ENCODE measurements at regions not wholly inside any gene's neighbourhood (a gene's known extent, or its start where the extent isn't known, plus 50 kb on each side); places are given as distances from the start of the nearest gene placed in this dataset.
"Not testable (repeated sequence)": the region's sequence is repeated elsewhere in the genome, so short reads cannot be mapped to it uniquely, and the experiment has no call there.

DNA sequence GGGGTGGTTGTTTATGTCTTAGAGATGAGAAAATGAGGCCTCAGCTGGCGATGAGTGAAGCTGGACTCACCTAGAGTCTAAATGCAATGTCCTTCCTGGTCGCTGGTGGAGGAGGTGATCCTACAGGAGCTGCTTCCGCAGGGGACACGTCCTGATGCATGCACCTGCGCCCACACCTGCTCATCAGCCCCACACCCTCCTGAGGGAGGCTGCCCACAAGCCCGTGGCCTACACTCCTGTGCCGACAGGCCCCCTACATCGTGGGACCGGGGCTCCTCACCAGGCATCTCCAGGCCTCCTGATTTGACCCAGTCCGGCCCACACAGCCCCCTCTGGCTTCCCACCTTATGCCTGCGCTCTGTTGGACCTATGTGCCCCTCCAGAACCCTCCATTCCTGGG lies 857.2 kb downstream of the TBC1D22A start:
- DNase-seq: no peak

- no peak for DNase-seq
Measured at GRCh38 chr22:47618180-47619010, 855.9 kb downstream of the TBC1D22A start.

DNA sequence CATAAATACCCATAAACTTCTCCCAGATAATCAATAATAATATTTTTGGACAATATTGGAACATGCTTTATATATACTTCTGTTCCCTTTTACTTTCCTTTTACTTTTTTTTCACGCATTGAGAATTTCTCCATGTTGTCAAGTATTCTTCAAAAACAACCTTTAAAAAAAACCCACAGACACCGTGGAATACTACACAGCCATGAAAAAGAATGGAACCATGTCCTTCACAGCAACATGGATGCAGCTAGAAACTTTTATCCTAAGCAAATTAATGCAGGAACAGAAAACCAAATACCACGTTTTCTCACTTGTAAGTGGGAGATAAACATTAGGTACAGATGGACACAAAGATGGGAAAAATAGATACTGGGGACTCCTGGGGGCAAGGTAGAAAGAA lies 854.7 kb downstream of the TBC1D22A start:
- no peak for DNase-seq

DNA sequence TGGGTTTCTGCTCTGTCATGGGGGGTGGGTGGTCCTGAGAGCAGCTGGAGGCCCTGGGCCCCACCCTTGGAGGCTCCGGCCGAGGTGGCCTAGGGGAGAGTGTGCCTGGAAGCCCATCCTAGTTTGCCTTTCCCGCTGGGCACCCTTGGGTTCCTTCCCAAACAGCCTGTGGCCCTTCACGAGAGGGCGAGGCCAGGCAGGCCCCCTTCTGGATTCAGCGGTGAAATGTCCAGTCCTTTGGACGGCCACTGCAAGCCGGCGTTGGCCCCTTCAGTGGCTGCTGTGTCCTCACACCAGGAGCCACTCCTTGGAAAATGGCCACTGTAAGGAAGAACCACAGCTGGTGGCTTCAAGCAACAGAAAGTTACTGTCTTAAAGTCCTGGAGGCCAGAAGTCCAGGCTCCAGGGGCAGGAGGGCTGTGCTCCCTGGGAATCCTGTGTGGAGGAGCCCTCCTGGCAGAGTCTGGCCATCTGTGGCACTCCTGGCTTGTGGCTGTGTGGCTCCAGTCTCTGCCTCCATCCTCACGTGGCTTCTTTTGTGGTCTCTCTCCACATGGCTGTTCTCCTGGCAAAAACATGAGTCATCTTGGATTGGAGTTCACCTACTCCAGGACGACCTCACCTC lies 854.1 kb downstream of the TBC1D22A start:
- no peak for DNase-seq

- no peak for DNase-seq
Measured at GRCh38 chr22:47615051-47615450, 852.6 kb downstream of the TBC1D22A start.

- DNase-seq: no peak
Measured at GRCh38 chr22:47613606-47614350, 851.3 kb downstream of the TBC1D22A start.

- DNase-seq: not testable (repeated sequence)
Measured at GRCh38 chr22:47613181-47613580, 850.7 kb downstream of the TBC1D22A start.

GRCh38 chr22:47612311-47612910 lies 850.0 kb downstream of the TBC1D22A start:
- no peak for DNase-seq

DNA sequence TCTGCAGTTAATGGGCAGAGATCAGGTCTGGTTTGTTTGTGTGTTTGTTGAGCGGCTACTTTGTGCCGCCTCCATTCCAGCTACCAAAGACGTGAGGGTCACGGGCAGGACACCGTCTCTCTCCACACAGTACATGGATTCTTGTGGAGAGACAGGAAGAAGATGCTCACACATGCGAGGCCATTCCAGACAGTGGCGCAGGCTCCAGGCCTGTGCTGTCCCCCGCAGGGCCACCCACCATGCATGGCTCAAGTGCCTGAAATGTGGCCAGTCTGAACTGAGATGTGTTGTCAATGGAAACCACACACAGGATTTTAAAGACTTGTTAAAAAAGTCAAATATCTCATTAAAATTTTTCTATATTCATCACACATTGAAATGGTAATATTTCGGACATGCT lies 848.3 kb downstream of the TBC1D22A start:
- DNase-seq: no peak

DNA sequence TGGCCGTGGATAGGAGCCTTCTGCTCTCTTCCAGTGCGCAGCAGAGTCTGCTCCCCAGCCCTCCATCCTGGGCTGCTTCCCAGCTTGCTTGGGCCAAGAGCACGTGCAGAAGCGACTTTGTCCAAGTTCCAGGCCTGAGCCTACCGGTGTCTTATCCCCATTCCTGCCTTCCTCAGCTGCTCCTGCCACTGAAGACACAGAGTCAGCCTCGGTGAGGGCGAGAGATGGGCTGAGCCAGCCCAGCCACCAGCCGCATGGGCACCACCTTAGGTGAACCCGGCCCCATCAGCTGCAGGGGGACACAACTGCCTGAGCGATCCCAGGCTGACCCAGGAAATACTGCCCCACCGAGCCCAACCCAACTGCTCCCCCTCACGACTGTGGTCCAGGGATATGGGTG lies 847.8 kb downstream of the TBC1D22A start:
- DNase-seq: no peak

DNA sequence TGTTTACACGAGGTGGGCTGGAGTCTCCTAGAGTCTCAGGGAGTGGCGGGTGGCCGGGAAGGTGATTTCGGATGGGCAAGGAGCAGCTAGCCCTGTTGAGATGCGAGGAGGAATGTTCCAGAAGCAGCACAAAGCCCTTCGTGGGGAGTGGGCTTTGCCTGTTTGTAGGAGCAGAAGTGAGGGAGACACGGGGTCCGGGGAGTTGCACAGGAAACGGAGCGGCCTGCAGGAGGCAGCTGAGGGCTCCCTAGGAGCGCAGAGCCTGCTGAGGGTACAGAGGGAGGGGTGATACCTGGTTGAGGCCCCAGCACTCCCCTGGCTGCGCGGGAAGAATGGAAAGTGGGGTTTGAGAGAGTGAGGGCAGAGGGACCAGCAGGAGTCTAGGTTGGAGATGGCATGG lies 847.2 kb downstream of the TBC1D22A start:
- no peak for DNase-seq

DNA sequence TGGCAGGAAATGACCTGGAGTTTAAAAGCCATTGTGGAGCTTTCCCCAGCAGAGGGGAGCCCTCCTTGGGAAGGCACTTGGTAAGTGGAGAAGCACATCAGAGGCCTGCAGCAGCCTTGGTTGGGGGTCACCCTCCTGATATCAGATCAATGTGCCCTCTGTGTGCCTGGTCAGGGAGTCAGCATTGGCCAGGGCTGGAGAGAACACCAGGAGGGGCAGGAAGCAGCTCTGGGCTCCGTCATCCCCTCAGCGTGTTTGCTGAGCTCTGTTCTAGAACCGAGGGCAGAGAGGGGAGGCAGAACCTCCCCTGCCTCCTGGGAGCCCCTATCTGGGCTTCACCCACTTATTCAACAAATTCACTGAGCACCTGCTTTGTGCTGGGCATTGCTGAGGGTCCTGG lies 846.0 kb downstream of the TBC1D22A start:
- DNase-seq: no peak

DNA sequence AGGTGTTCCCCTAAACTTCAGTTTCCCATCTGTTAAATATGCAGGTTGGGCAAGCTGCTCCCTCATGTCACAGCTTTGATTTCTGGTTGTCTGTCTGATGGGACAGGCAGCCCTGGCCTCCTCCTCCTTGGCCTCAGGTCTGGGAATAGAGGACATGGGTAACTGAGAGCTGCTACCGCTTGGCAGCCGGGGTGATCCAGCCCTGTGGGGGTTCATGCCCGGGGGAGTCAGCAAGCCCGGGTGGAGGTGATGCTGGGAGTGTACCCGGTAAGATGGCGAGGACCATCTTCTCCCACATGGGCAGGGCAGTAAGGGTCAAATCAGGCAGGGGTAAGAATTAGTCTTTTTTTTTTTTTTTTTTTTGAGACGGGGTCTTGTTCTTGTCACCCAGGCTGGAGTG lies 845.0 kb downstream of the TBC1D22A start:
- no peak for DNase-seq

DNA sequence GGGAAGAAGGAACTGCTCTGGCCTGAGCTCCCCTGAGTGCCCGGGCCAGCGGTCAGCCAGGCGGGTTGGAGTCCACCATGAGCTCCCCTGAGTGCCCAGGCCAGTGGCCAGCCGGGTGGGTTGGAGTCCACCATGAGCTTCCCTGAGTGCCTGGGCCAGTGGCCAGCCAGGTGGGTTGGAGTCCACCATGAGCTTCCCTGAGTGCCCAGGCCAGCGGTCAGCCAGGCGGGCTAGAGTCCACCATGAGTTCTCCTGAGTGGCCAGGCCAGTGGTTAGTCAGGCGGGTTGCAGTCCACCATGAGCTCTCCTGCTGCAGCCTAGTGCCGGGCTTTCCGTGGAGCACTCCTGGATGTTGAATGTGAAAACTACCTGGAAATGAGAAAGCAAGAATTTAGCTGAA lies 844.0 kb downstream of the TBC1D22A start:
- no peak for DNase-seq

- DNase-seq: no peak
Measured at GRCh38 chr22:47605886-47606285, 843.4 kb downstream of the TBC1D22A start.

- no peak for DNase-seq
Measured at GRCh38 chr22:47605441-47605840, 843.0 kb downstream of the TBC1D22A start.

DNA sequence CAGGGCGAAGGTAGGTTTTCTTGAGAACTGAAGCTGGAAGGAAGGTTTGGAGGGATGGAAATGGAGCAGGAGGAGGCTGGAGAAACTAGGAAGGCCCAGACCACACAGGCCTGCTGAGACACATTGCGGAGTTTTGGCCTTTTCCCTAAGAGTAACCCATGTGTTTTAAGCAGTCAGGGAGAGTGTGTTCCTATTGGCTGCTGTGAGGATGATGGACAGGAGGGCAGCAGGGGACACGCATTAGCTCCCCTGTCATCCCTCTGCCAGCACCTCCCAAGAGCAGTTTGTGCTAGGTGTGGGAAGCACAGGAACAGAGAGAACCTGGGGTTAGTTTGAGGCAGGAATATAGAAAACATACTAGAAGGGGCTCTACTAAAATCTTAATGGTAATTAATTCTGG lies 842.1 kb downstream of the TBC1D22A start:
- DNase-seq: no peak

DNA sequence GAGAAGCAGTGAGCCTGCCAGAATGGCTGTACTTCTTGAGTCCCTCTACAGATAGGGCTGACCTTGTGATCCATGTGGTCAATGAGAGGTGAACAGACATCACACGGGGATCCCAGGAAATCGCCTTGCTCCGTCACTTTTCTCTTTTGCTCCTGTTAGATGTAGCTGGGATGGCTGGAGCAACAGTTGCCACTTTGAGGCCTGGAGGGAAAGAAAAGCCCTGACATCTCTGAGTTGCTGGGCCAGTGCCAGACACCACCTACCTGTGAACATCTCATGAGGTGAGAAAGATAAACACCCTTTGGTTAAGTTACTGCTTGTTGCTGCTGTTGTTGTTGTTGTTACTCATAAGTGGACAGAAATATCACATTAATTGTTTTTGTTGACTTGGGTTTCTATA lies 840.3 kb downstream of the TBC1D22A start:
- no peak for DNase-seq

GRCh38 chr22:47601666-47602065 lies 839.2 kb downstream of the TBC1D22A start:
- DNase-seq: no peak

DNA sequence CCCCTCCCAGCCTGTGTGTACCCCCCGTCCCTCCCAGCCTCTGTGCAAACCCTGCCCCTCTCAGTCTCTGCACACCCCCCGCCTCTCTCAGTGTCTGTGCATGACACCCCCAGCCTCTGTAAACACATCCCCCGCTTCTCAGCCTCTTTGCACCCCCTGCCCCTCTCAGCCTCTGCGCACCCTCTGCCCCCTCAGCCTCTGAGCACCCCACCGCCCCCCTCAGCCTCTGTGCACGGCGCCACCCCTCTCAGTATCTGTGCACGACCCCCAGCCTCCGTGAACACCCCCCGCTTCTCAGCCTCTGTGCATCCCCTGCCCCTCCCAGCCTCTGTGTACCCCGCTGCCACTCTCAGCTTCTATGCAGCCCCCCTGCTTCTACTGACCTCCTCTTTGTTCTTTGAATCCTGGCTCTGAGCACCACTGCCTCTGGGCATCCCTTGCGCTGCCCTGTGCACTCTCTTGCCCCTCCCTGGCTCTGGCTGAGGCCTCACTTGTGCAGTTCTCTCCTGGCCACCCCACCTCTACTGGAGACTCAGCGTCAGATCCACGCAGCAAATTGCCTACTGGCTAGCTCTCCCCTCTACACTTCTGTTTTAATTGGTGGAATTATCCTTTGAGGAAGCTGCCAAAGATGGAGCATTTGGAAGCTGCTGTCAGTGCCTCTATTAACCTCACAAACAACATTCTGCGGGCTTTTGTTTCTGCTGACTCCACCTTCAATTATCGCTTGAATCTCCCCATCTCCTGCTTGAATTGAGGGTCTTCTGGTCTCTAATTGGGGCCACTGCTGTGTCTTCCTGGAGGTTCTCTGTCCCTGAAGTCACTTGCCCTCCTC lies 838.6 kb downstream of the TBC1D22A start:
- DNase-seq: no peak

GRCh38 chr22:47600281-47600680 lies 837.8 kb downstream of the TBC1D22A start:
- DNase-seq: no peak

DNA sequence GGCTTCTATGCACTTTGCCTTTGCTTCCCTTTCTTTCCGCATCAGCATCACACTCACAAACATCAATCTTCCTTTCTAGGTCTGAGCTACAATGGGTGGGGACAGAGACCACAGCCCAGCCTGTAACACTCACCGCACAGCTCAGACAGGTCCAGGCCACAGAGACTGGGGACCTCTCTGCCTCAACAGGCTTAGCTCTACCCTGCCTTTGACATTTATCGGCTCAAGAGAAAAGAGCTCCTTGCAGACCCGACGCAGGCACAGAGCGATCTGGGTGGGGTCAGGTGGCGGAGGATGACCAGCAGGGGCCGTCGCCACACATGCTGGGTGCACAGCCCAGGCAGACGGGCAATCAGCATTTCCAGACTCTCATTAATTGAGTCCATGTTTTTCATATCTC lies 837.3 kb downstream of the TBC1D22A start:
- DNase-seq: no peak

DNA sequence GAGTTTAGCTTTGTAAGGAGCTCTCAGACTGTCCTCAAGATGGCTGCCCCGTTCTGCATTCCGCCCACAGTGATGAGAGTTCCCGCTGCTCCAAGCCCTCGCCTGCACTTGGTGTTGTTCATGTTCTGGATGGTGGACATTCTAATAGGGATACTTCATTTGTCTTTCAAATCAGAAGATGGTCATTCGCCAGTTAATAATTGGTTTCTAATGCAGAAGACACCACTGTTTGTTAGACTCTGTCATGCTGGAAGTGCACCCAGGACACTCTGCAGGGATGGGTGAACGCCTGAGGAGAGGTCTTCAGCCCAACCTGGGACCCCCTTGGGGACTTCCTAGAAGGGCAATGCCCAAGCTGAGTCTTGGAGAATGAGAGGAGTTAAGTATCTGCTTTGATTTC lies 836.4 kb downstream of the TBC1D22A start:
- no peak for DNase-seq

Measured in stimulated activated CD4-positive, alpha-beta T cell treated with anti-CD3 and anti-CD28 coated beads, Interleukin-4, amount 100 ng/mL, for 24 hours (primary cell).